NCI-H128 (cell line): ENCODE measurements at regions not wholly inside any gene's neighbourhood (a gene's known extent, or its start where the extent isn't known, plus 50 kb on each side); places are given as distances from the start of the nearest gene placed in this dataset.

Source experiments
- DNase-seq: peaks from one replicate; lab custom pipeline; 2025; ENCODE audit not compliant: unreplicated experiment; lab: John Stamatoyannopoulos, UW

- DNase-seq = no peak
Observed at GRCh38 chr4:11589676-11590075, 161.0 kb upstream of the HS3ST1 start.

GRCh38 chr4:11587797-11588196, 159.1 kb upstream of the HS3ST1 start:
- no peak for DNase-seq

GRCh38 chr4:11585506-11585905, 156.8 kb upstream of the HS3ST1 start:
- DNase-seq = no peak

- DNase-seq = no peak
Observed at GRCh38 chr4:11568511-11568910, 139.8 kb upstream of the HS3ST1 start.

GRCh38 chr4:11566444-11567022, 137.8 kb upstream of the HS3ST1 start:
- DNase-seq = no peak

- DNase-seq = no peak
Observed at GRCh38 chr4:11565899-11566298, 137.2 kb upstream of the HS3ST1 start.

GRCh38 chr4:11565213-11565612, 136.5 kb upstream of the HS3ST1 start:
- DNase-seq = no peak

GRCh38 chr4:11564021-11564420, 135.3 kb upstream of the HS3ST1 start:
- DNase-seq = no peak

- no peak for DNase-seq
Observed at GRCh38 chr4:11549525-11549924, 120.8 kb upstream of the HS3ST1 start.

GRCh38 chr4:11548597-11549082, 119.9 kb upstream of the HS3ST1 start:
- DNase-seq = no peak

- DNase-seq = no peak
Observed at GRCh38 chr4:11546391-11547175, 117.9 kb upstream of the HS3ST1 start.

GRCh38 chr4:11545651-11546050, 117.0 kb upstream of the HS3ST1 start:
- DNase-seq = no peak

GRCh38 chr4:11544211-11544610, 115.5 kb upstream of the HS3ST1 start:
- no peak for DNase-seq

GRCh38 chr4:11543706-11544105, 115.0 kb upstream of the HS3ST1 start:
- DNase-seq = no peak

- no peak for DNase-seq
Observed at GRCh38 chr4:11542952-11543351, 114.3 kb upstream of the HS3ST1 start.

GRCh38 chr4:11537846-11538245, 109.2 kb upstream of the HS3ST1 start:
- no peak for DNase-seq

GRCh38 chr4:11535333-11535732, 106.6 kb upstream of the HS3ST1 start:
- no peak for DNase-seq

GRCh38 chr4:11534623-11535302, 106.1 kb upstream of the HS3ST1 start:
- DNase-seq = no peak

- no peak for DNase-seq
Observed at GRCh38 chr4:11532138-11532537, 103.4 kb upstream of the HS3ST1 start.

GRCh38 chr4:11529625-11530201, 101.0 kb upstream of the HS3ST1 start:
- no peak for DNase-seq

GRCh38 chr4:11525085-11525484, 96.4 kb upstream of the HS3ST1 start:
- DNase-seq = no peak

GRCh38 chr4:11518754-11519153, 90.1 kb upstream of the HS3ST1 start:
- DNase-seq = no peak
